Adrenal gland (tissue), 9 donors: ENCODE measurements at regions not wholly inside any gene's neighbourhood (a gene's known extent, or its start where the extent isn't known, plus 50 kb on each side); places are given as distances from the start of the nearest gene placed in this dataset.

Source experiments
- DNase-seq, 7 donors: peaks; one replicate each; pipeline ENCODE4 v3.0.0-alpha.2; 2019 to 2020
- H3K27ac ChIP-seq, 5 donors: fragments of 200-600 bp; sonication (generic) in 4 of 5; 1 replicate in 3 of 5; 2 replicates in 2 of 5; pipeline versions ENCODE4 v1.5.1 to v1.8.0; 2016 to 2020; ENCODE audit warnings: mild to moderate bottlenecking in 1 of 5
- H3K27me3 ChIP-seq: fragments of 200-600 bp; 2 replicates; pipeline ENCODE4 v1.8.0; 2021
- H3K36me3 ChIP-seq, 2 donors: fragments of 200-600 bp; replicated peaks in 1 of 2; 1 replicate in 1 of 2; 2 replicates in 1 of 2; pipeline versions ENCODE4 v1.5.1 to v1.8.0; 2018 to 2022
- H3K4me1 ChIP-seq, 2 donors: fragments of 200-600 bp; replicated peaks in 1 of 2; 1 replicate in 1 of 2; 2 replicates in 1 of 2; pipeline versions ENCODE4 v1.5.1 to v1.8.0; 2018 to 2021
- H3K4me3 ChIP-seq, 4 donors: fragments of 200-600 bp; sonication (generic) in 3 of 4; one replicate each; pipeline ENCODE4 v1.5.1; 2016 to 2018
- H3K9me3 ChIP-seq, 3 donors: fragments of 200-600 bp; sonication (generic) in 1 of 3; replicated peaks in 1 of 3; 1 replicate in 2 of 3; 2 replicates in 1 of 3; pipeline versions ENCODE4 v1.5.1 to v1.8.0; 2016 to 2021
- CTCF ChIP-seq, 6 experiments: fragments of 450-650 bp in 4 of 6; fragments of 200-600 bp in 2 of 6; sonication (generic) in 1 of 6; IDR thresholded peaks; 1 replicate in 5 of 6; 2 replicates in 1 of 6; pipeline versions ENCODE4 v1.5.1 to v1.8.0; 2016 to 2021; ENCODE audit warnings: antibody characterized with exemption in 6 of 6, mild to moderate bottlenecking in 2 of 6, moderate library complexity in 1 of 6
- POLR2A ChIP-seq, 2 donors: fragments of 450-650 bp; IDR thresholded peaks; one replicate each; pipeline ENCODE4 v1.6.1; 2017; ENCODE audit warnings: antibody characterized with exemption in 2 of 2, mild to moderate bottlenecking in 2 of 2, moderate library complexity in 1 of 2
- WGBS, 4 donors: extraction: QIAGEN DNeasy Blood & Tissue Kit in 2 of 4; methylation state at CpG; one replicate each; pipeline versions ENCODE4 v1.1.5 to v1.1.7; 2013 to 2017; 5-methylcytosine and 5-hydroxymethylcytosine counted together
- intact Hi-C, 2 donors: fragments of 100-400 bp; cut with DNase I; formaldehyde crosslinking; loops; one replicate each; pipeline versions ENCODE4 v1.14.1 to v1.15.0; 2022 to 2023
- donor health status: healthy with polysubstance abuse.
- donor health status: Bipolar disorder and iron deficiency.
- donor health status: DM: yes; HTN: yes; CAD: no.
- donor health status: DM: no; HTN: no; CAD: no.
- donor health status: DM: no; HTN: no; CAD: no.

DNA sequence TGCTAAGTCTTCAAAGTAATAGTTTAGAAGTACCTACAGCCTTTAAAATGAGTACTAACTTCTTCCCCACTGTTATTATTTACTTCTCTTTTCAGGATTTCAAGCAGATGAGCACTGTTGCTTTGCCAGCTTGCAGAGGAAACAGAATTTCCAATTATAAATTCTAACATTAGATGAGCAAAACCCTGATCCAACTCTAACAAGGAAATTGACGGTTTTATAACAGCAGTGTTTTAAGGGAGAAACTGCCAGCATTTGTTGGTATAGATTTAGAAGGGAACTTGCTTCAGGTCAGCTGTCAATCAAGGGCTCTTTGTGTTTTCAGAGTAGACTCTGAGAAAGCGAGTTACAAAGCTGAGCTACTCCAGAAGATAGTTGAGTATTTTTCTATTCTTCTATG, 120.5 kb downstream of the RAP2A start:
- H3K9me3 ChIP-seq, result no peaks in the 10 kb centered on the region
- no peaks in the 10 kb centered on the region for H3K27me3 ChIP-seq
- no peaks in the 10 kb centered on the region for H3K36me3 ChIP-seq
- DNase-seq, result no peak
- intact Hi-C loops, result no loop called here
- WGBS, 4 donors, result 76 to 86% (median 83%) methylated on average over 2 of the region's 2 CpGs
- H3K4me3 ChIP-seq, result no peak overlapping the region
- H3K4me1 ChIP-seq, result no peaks in the 10 kb centered on the region
- no peak for TF ChIP-seq POLR2A (IDR thresholded peaks at IDR 0.05)
- TF ChIP-seq CTCF (IDR thresholded peaks at IDR 0.05), result no peak
- H3K27ac ChIP-seq, result no peak overlapping the region

DNA sequence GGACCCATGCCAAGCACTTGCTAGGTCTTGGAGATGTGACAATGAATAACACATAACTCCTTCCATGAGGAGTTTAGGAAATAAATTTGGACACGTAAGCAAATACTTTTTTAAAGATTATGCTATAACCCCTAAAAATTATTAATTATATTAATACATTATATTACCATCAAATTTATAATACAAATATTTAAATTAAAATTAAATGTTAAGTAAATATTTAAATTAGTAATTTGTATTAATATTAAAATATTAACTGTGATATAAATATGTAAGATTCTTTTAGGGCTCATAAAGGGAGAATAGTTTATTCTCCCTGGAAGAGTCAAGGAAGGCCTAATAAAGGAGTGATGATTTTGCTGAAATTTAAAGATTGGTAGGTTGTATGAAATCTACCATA, 121.1 kb downstream of the RAP2A start:
- Histone ChIP-seq H3K4me3 (no peak overlapping the region), H3K27me3 (no peaks in the 10 kb centered on the region), H3K36me3 (no peaks in the 10 kb centered on the region), H3K9me3 (no peaks in the 10 kb centered on the region), H3K4me1 (no peaks in the 10 kb centered on the region), H3K27ac (no peak overlapping the region)
- intact Hi-C loops, result no loop called here
- WGBS, 4 donors, result 87 to 98% (median 93%) methylated on average over 1 of the region's 1 CpG
- no peak for DNase-seq
- TF ChIP-seq CTCF (IDR thresholded peaks at IDR 0.05) (no peak), POLR2A (IDR thresholded peaks at IDR 0.05) (no peak)

DNA sequence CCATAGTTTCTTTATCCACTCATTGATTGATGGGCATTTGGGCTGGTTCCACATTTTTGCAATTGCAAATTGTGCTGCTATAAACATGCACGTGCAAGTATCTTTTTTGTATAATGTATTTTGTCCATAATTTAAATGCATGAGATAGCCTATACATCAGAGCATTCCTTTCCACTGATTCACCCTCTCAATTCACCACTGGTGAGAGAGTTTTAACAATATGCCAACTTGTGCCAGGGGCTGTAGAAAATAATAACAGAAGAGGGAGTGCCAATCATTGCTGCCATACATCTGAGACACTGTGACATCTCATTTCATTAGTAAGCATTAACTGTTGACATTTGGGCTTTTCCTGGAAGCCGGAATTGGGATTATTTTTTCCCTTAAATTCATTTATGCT, 125.1 kb downstream of the RAP2A start:
- Histone ChIP-seq H3K4me1 (no peaks in the 10 kb centered on the region), H3K27me3 (no peaks in the 10 kb centered on the region), H3K9me3 (no peaks in the 10 kb centered on the region), H3K4me3 (no peak overlapping the region), H3K36me3 (no peaks in the 10 kb centered on the region), H3K27ac (no peak overlapping the region)
- 68 to 90% (median 77%) methylated on average over 2 of the region's 2 CpGs for WGBS, 4 donors
- no peak for DNase-seq
- no peak for TF ChIP-seq POLR2A (IDR thresholded peaks at IDR 0.05)
- no peak for TF ChIP-seq CTCF (IDR thresholded peaks at IDR 0.05)
- intact Hi-C loops, result no loop called here

GRCh38 chr13:97559981-97560380, 126.0 kb downstream of the RAP2A start:
- H3K27ac ChIP-seq, result no peak overlapping the region
- intact Hi-C loops, result no loop called here
- 83 to 100% (median 85%) methylated on average over 3 of the region's 3 CpGs for WGBS, 4 donors
- H3K4me1 ChIP-seq, result no peaks in the 10 kb centered on the region
- H3K27me3 ChIP-seq, result no peaks in the 10 kb centered on the region
- no peaks in the 10 kb centered on the region for H3K9me3 ChIP-seq
- no peaks in the 10 kb centered on the region for H3K36me3 ChIP-seq
- TF ChIP-seq POLR2A (IDR thresholded peaks at IDR 0.05), result no peak
- no peak for TF ChIP-seq CTCF (IDR thresholded peaks at IDR 0.05)
- H3K4me3 ChIP-seq, result no peak overlapping the region
- DNase-seq, result no peak
